ENCODE measurements at regions not wholly inside any gene's neighbourhood (a gene's known extent, or its start where the extent isn't known, plus 50 kb on each side); places are given as distances from the start of the nearest gene placed in this dataset.

GRCh38 chr20:21014528-21014927 lies 91.6 kb downstream of the LINC00237 start:
- Histone ChIP-seq H2BK15ac (ENCODE audit: low read depth, poor library complexity, severe bottlenecking) (no peak overlapping the region), H2AK5ac (ENCODE audit: low read length, severe bottlenecking) (no peak overlapping the region), H2AFZ (ENCODE audit: low read depth, low read length) (no peak overlapping the region), H3K14ac (ENCODE audit: low read length in 2 of 2) (no peak overlapping the region), H3K27me3 (ENCODE audit: control insufficient read depth in 1 of 2, insufficient read depth in 1 of 2, low read length in 2 of 2) (peaks cover 0 to 18% of the 10 kb centered on the region in 2 experiments), H3K4me1 (ENCODE audit: control insufficient read depth, insufficient read depth, low read depth, low read length) (no peaks in the 10 kb centered on the region), H2BK5ac (ENCODE audit: low read depth, low read length, poor library complexity, severe bottlenecking) (no peak overlapping the region), H2BK120ac (ENCODE audit: low read depth, low read length) (no peak overlapping the region), H3K79me1 (replicated peaks; ENCODE audit: low read length, poor library complexity, severe bottlenecking) (no peaks in the 10 kb centered on the region), H4K8ac (ENCODE audit: low read length) (no peak overlapping the region), H3K18ac (ENCODE audit: low read depth in 1 of 2, low read length in 2 of 2) (no peak overlapping the region), H3K27ac (ENCODE audit: low read length, poor library complexity, severe bottlenecking) (no peak overlapping the region), H4K91ac (ENCODE audit: low read length) (no peak overlapping the region), H3K9ac (ENCODE audit: low read length) (no peak overlapping the region), H3K36me3 (ENCODE audit: control insufficient read depth in 1 of 2, insufficient read depth in 2 of 2, low read depth in 1 of 2, low read length in 2 of 2) (no peaks in the 10 kb centered on the region), H3K9me3 (ENCODE audit: control insufficient read depth, low read length) (no peaks in the 10 kb centered on the region), H3K23ac (ENCODE audit: low read length in 2 of 2) (no peak overlapping the region), H3K4me3 (ENCODE audit: insufficient read depth in 1 of 2, low read depth in 1 of 2, low read length in 2 of 2) (no peak overlapping the region), H3K4me2 (ENCODE audit: low read length, poor library complexity, severe bottlenecking) (no peak overlapping the region), H2BK12ac (ENCODE audit: low read length in 2 of 2) (no peak overlapping the region), H3K4ac (ENCODE audit: low read depth in 1 of 2, low read length in 2 of 2) (no peak overlapping the region)
- no peak for DNase-seq
- WGBS: 54% methylated on average over 1 of the region's 1 CpG

- 79% methylated on average over 7 of the region's 7 CpGs for WGBS
- no peaks in the 10 kb centered on the region for H3K36me3 ChIP-seq (ENCODE audit: control insufficient read depth in 1 of 2, insufficient read depth in 2 of 2, low read depth in 1 of 2, low read length in 2 of 2)
- no peak overlapping the region for H2BK120ac ChIP-seq (ENCODE audit: low read depth, low read length)
- H3K18ac ChIP-seq (ENCODE audit: low read depth in 1 of 2, low read length in 2 of 2): no peak overlapping the region
- no peak for DNase-seq
- H3K4ac ChIP-seq (ENCODE audit: low read depth in 1 of 2, low read length in 2 of 2): no peak overlapping the region
- no peak overlapping the region for H3K14ac ChIP-seq (ENCODE audit: low read length in 2 of 2)
- no peak overlapping the region for H3K9ac ChIP-seq (ENCODE audit: low read length)
- H3K9me3 ChIP-seq (ENCODE audit: control insufficient read depth, low read length): no peaks in the 10 kb centered on the region
- no peaks in the 10 kb centered on the region for H3K79me1 ChIP-seq (replicated peaks; ENCODE audit: low read length, poor library complexity, severe bottlenecking)
- no peaks in the 10 kb centered on the region for H3K27me3 ChIP-seq (ENCODE audit: control insufficient read depth in 1 of 2, insufficient read depth in 1 of 2, low read length in 2 of 2)
- no peak overlapping the region for H4K8ac ChIP-seq (ENCODE audit: low read length)
- H4K91ac ChIP-seq (ENCODE audit: low read length): no peak overlapping the region
- H2BK12ac ChIP-seq (ENCODE audit: low read length in 2 of 2): no peak overlapping the region
- no peak overlapping the region for H2BK15ac ChIP-seq (ENCODE audit: low read depth, poor library complexity, severe bottlenecking)
- H2AK5ac ChIP-seq (ENCODE audit: low read length, severe bottlenecking): no peak overlapping the region
- H3K4me3 ChIP-seq (ENCODE audit: insufficient read depth in 1 of 2, low read depth in 1 of 2, low read length in 2 of 2): no peak overlapping the region
- no peak overlapping the region for H2BK5ac ChIP-seq (ENCODE audit: low read depth, low read length, poor library complexity, severe bottlenecking)
- H3K4me2 ChIP-seq (ENCODE audit: low read length, poor library complexity, severe bottlenecking): no peak overlapping the region
- H3K23ac ChIP-seq (ENCODE audit: low read length in 2 of 2): no peak overlapping the region
- no peak overlapping the region for H3K27ac ChIP-seq (ENCODE audit: low read length, poor library complexity, severe bottlenecking)
- no peak overlapping the region for H2AFZ ChIP-seq (ENCODE audit: low read depth, low read length)
- no peaks in the 10 kb centered on the region for H3K4me1 ChIP-seq (ENCODE audit: control insufficient read depth, insufficient read depth, low read depth, low read length)
Observed at GRCh38 chr20:21008951-21009350, 97.2 kb downstream of the LINC00237 start.

- Histone ChIP-seq H3K4me2 (ENCODE audit: low read length, poor library complexity, severe bottlenecking) (no peak overlapping the region), H3K9ac (ENCODE audit: low read length) (no peak overlapping the region), H2BK15ac (ENCODE audit: low read depth, poor library complexity, severe bottlenecking) (no peak overlapping the region), H3K27me3 (ENCODE audit: control insufficient read depth in 1 of 2, insufficient read depth in 1 of 2, low read length in 2 of 2) (no peaks in the 10 kb centered on the region), H3K27ac (ENCODE audit: low read length, poor library complexity, severe bottlenecking) (no peak overlapping the region), H3K14ac (ENCODE audit: low read length in 2 of 2) (no peak overlapping the region), H3K4ac (ENCODE audit: low read depth in 1 of 2, low read length in 2 of 2) (no peak overlapping the region), H3K36me3 (ENCODE audit: control insufficient read depth in 1 of 2, insufficient read depth in 2 of 2, low read depth in 1 of 2, low read length in 2 of 2) (no peaks in the 10 kb centered on the region), H3K4me3 (ENCODE audit: insufficient read depth in 1 of 2, low read depth in 1 of 2, low read length in 2 of 2) (no peak overlapping the region), H3K23ac (ENCODE audit: low read length in 2 of 2) (no peak overlapping the region), H2AK5ac (ENCODE audit: low read length, severe bottlenecking) (no peak overlapping the region), H2BK12ac (ENCODE audit: low read length in 2 of 2) (no peak overlapping the region), H4K91ac (ENCODE audit: low read length) (no peak overlapping the region), H2BK120ac (ENCODE audit: low read depth, low read length) (no peak overlapping the region), H3K79me1 (replicated peaks; ENCODE audit: low read length, poor library complexity, severe bottlenecking) (no peaks in the 10 kb centered on the region), H4K8ac (ENCODE audit: low read length) (no peak overlapping the region), H3K18ac (ENCODE audit: low read depth in 1 of 2, low read length in 2 of 2) (no peak overlapping the region), H3K4me1 (ENCODE audit: control insufficient read depth, insufficient read depth, low read depth, low read length) (no peaks in the 10 kb centered on the region), H2AFZ (ENCODE audit: low read depth, low read length) (no peak overlapping the region), H2BK5ac (ENCODE audit: low read depth, low read length, poor library complexity, severe bottlenecking) (no peak overlapping the region), H3K9me3 (ENCODE audit: control insufficient read depth, low read length) (no peaks in the 10 kb centered on the region)
- no peak for DNase-seq
Observed at GRCh38 chr20:21006611-21007010, 99.5 kb downstream of the LINC00237 start.

- no peak overlapping the region for H4K91ac ChIP-seq (ENCODE audit: low read length)
- H3K23ac ChIP-seq (ENCODE audit: low read length in 2 of 2): no peak overlapping the region
- no peak overlapping the region for H3K4ac ChIP-seq (ENCODE audit: low read depth in 1 of 2, low read length in 2 of 2)
- no peak for DNase-seq
- H4K8ac ChIP-seq (ENCODE audit: low read length): no peak overlapping the region
- 67% methylated on average over 7 of the region's 8 CpGs for WGBS
- no peak overlapping the region for H3K4me3 ChIP-seq (ENCODE audit: insufficient read depth in 1 of 2, low read depth in 1 of 2, low read length in 2 of 2)
- H2AFZ ChIP-seq (ENCODE audit: low read depth, low read length): no peak overlapping the region
- H2BK120ac ChIP-seq (ENCODE audit: low read depth, low read length): no peak overlapping the region
- H3K14ac ChIP-seq (ENCODE audit: low read length in 2 of 2): no peak overlapping the region
- H3K27me3 ChIP-seq (ENCODE audit: control insufficient read depth in 1 of 2, insufficient read depth in 1 of 2, low read length in 2 of 2): no peaks in the 10 kb centered on the region
- no peaks in the 10 kb centered on the region for H3K36me3 ChIP-seq (ENCODE audit: control insufficient read depth in 1 of 2, insufficient read depth in 2 of 2, low read depth in 1 of 2, low read length in 2 of 2)
- H2BK12ac ChIP-seq (ENCODE audit: low read length in 2 of 2): no peak overlapping the region
- no peak overlapping the region for H2BK5ac ChIP-seq (ENCODE audit: low read depth, low read length, poor library complexity, severe bottlenecking)
- H3K9me3 ChIP-seq (ENCODE audit: control insufficient read depth, low read length): no peaks in the 10 kb centered on the region
- H3K9ac ChIP-seq (ENCODE audit: low read length): no peak overlapping the region
- H3K79me1 ChIP-seq (replicated peaks; ENCODE audit: low read length, poor library complexity, severe bottlenecking): no peaks in the 10 kb centered on the region
- no peak overlapping the region for H2AK5ac ChIP-seq (ENCODE audit: low read length, severe bottlenecking)
- H3K27ac ChIP-seq (ENCODE audit: low read length, poor library complexity, severe bottlenecking): no peak overlapping the region
- no peak overlapping the region for H3K18ac ChIP-seq (ENCODE audit: low read depth in 1 of 2, low read length in 2 of 2)
- no peaks in the 10 kb centered on the region for H3K4me1 ChIP-seq (ENCODE audit: control insufficient read depth, insufficient read depth, low read depth, low read length)
- H2BK15ac ChIP-seq (ENCODE audit: low read depth, poor library complexity, severe bottlenecking): no peak overlapping the region
- no peak overlapping the region for H3K4me2 ChIP-seq (ENCODE audit: low read length, poor library complexity, severe bottlenecking)
Observed at GRCh38 chr20:21004386-21005076, 101.6 kb downstream of the LINC00237 start.

All from mesenchymal stem cell (in vitro differentiated cells and primary cell).